Astrocyte of the cerebellum (primary cell): ENCODE measurements at regions not wholly inside any gene's neighbourhood (a gene's known extent, or its start where the extent isn't known, plus 50 kb on each side); places are given as distances from the start of the nearest gene placed in this dataset.

Experiments
- DNase-seq: peaks from one replicate; pipeline ENCODE4 v3.0.0-alpha.2; 2011; ENCODE audit warnings: low read depth
- H3K4me3 ChIP-seq: 2 replicates; pipeline ENCODE4 v1.5.1; 2011; ENCODE audit warnings: mild to moderate bottlenecking, low read depth, low read length, moderate library complexity
- CTCF ChIP-seq: IDR thresholded peaks from 2 replicates; pipeline ENCODE4 v1.5.1; 2012; ENCODE audit warnings: low read length, low read depth, moderate library complexity, mild to moderate bottlenecking; ENCODE audit errors: missing control alignments
- in situ Hi-C: cut with HindIII; loops from 2 replicates; pipeline ENCODE4 v1.10.0; 2017; ENCODE audit warnings: low sequenced_read_pairs

GRCh38 chr3:76582632-76583378 is 457.1 kb upstream of the ROBO2 start:
- DNase-seq, result no peak
- no peak overlapping the region for H3K4me3 ChIP-seq
- in situ Hi-C loops, result no loop called here
- no peak for TF ChIP-seq CTCF

GRCh38 chr3:76585794-76586392 is 454.0 kb upstream of the ROBO2 start:
- in situ Hi-C loops, result no loop called here
- TF ChIP-seq CTCF, result peak; percentile 46
- no peak overlapping the region for H3K4me3 ChIP-seq
- DNase-seq, result no peak

- in situ Hi-C loops, result no loop called here
- TF ChIP-seq CTCF, result no peak
- H3K4me3 ChIP-seq, result no peak overlapping the region
- DNase-seq, result no peak
These were observed 453.4 kb upstream of the ROBO2 start for GRCh38 chr3:76586471-76586870.

GRCh38 chr3:76610150-76610549 is 429.7 kb upstream of the ROBO2 start:
- in situ Hi-C loops, result no loop called here
- DNase-seq, result no peak
- TF ChIP-seq CTCF, result no peak
- no peak overlapping the region for H3K4me3 ChIP-seq

- TF ChIP-seq CTCF, result no peak
- no peak overlapping the region for H3K4me3 ChIP-seq
- in situ Hi-C loops, result no loop called here
- no peak for DNase-seq
These were observed 424.2 kb upstream of the ROBO2 start for GRCh38 chr3:76615719-76616118.

GRCh38 chr3:76624164-76624563 is 415.7 kb upstream of the ROBO2 start:
- TF ChIP-seq CTCF, result no peak
- DNase-seq, result no peak
- in situ Hi-C loops, result no loop called here
- H3K4me3 ChIP-seq, result no peak overlapping the region
